Omental fat pad (tissue), 3 donors: ENCODE measurements at regions not wholly inside any gene's neighbourhood (a gene's known extent, or its start where the extent isn't known, plus 50 kb on each side); places are given as distances from the start of the nearest gene placed in this dataset.

Experiments used
- ATAC-seq: fragments of 150-250 bp; one replicate; pipeline ENCODE4 v1.9.1; 2016; ENCODE audit warnings: mild to moderate bottlenecking, moderate library complexity; ENCODE audit not compliant: low FRiP score
- DNase-seq: peaks from one replicate; pipeline ENCODE4 v3.0.0-alpha.2; 2019; ENCODE audit warnings: low spot score
- TF ChIP-seq, protein P1 (sequence below), 3 donors: fragments of 450-650 bp; IDR thresholded peaks; one replicate each; pipeline ENCODE4 v1.5.1; 2016 to 2017; ENCODE audit warnings: antibody characterized with exemption in 3 of 3, mild to moderate bottlenecking in 3 of 3, moderate library complexity in 2 of 3

GRCh38 chr9:109722007-109722406 lies 58.0 kb upstream of the PALM2AKAP2 start:
- no peak for ATAC-seq
- DNase-seq: no peak
- TF ChIP-seq, protein P1, sequence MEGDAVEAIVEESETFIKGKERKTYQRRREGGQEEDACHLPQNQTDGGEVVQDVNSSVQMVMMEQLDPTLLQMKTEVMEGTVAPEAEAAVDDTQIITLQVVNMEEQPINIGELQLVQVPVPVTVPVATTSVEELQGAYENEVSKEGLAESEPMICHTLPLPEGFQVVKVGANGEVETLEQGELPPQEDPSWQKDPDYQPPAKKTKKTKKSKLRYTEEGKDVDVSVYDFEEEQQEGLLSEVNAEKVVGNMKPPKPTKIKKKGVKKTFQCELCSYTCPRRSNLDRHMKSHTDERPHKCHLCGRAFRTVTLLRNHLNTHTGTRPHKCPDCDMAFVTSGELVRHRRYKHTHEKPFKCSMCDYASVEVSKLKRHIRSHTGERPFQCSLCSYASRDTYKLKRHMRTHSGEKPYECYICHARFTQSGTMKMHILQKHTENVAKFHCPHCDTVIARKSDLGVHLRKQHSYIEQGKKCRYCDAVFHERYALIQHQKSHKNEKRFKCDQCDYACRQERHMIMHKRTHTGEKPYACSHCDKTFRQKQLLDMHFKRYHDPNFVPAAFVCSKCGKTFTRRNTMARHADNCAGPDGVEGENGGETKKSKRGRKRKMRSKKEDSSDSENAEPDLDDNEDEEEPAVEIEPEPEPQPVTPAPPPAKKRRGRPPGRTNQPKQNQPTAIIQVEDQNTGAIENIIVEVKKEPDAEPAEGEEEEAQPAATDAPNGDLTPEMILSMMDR (IDR thresholded peaks at IDR 0.05): no peak

DNA sequence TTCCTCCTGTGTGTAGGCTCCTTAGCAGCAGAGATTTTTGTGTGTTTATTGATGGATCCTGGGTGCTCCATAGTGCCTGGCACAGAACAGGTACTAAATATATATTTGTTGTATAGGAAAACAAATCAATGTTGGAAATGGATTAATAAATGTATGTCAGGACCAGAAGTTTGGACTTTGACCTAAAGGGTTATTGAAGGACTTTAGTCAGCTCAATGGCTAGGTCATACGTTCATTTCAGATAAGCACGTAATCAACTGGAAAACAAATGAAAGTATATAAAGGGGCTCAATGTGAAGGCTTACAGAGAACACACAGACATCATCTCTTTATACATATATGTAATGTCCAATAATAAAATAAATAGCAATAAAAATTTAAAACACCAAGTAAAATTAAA lies 56.2 kb upstream of the PALM2AKAP2 start:
- TF ChIP-seq, protein P1 (IDR thresholded peaks at IDR 0.05): no peak
- no peak for DNase-seq
- no peak for ATAC-seq

DNA sequence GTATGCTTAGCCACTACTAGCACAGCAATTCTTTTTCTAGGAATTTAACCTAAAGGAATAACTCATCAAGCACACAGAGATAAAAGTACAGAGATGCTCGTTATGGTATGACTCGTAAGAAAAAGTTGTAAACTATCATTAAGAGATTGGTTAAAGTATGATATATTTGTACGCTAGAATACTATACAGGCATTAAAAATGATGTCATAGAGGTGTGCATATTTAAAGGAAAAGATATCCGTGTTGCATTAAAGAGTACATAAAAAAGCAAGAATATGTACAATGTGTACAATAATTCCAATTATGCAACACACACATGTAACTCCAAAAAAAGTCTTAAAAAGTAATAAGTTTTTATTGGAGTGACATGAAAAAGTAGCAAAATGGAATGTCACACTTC lies 54.5 kb upstream of the PALM2AKAP2 start:
- DNase-seq (no peak), ATAC-seq (no peak)
- TF ChIP-seq, protein P1 (IDR thresholded peaks at IDR 0.05): no peak

DNA sequence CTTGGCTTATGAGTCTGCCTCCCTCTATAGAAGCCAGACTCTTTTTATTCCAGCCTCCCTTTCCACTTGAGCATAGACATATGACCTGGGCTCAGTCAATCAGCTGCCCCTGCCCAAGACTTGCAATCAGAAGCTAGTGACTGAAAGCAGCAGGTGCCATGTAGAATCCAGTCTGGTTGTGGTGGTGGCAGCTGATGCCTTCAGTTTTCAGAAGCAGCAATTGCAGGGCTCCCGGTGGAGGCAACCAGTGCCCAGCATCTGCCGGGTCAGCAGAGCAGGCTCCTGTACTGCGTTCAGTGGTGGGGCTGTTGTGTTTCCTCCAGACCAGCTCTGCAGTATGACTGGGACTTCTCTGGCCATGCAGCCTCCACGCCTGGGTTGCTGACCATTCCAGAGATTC lies 53.9 kb upstream of the PALM2AKAP2 start:
- TF ChIP-seq, protein P1 (IDR thresholded peaks at IDR 0.05): no peak
- no peak for ATAC-seq
- DNase-seq: no peak

GRCh38 chr9:109728686-109729300 lies 51.2 kb upstream of the PALM2AKAP2 start:
- DNase-seq (no peak), ATAC-seq (no peak)
- TF ChIP-seq, protein P1 (IDR thresholded peaks at IDR 0.05): no peak

- DNase-seq: no peak
- no peak for ATAC-seq
- TF ChIP-seq, protein P1 (IDR thresholded peaks at IDR 0.05): no peak
Measured at GRCh38 chr9:109729513-109729912, 50.5 kb upstream of the PALM2AKAP2 start.
